ENCODE measurements at regions not wholly inside any gene's neighbourhood (a gene's known extent, or its start where the extent isn't known, plus 50 kb on each side); places are given as distances from the start of the nearest gene placed in this dataset.

GRCh38 chr2:215799194-215799593, 214.2 kb downstream of the MREG start:
- TF ChIP-seq CTCF (IDR thresholded peaks at IDR 0.05) (no peak), POLR2A (IDR thresholded peaks at IDR 0.05) (no peak), EP300 (IDR thresholded peaks at IDR 0.05) (no peak)

Measured in ovary (tissue), 3 donors.